CD4-positive, alpha-beta T cell treated with Interleukin-2 at 100 ng/mL for 4 hours (primary cell): ENCODE measurements at regions not wholly inside any gene's neighbourhood (a gene's known extent, or its start where the extent isn't known, plus 50 kb on each side); places are given as distances from the start of the nearest gene placed in this dataset.

Source experiments
- DNase-seq: peaks from one replicate; pipeline ENCODE4 v3.0.0-alpha.2; 2020; ENCODE audit warnings: low spot score

DNA sequence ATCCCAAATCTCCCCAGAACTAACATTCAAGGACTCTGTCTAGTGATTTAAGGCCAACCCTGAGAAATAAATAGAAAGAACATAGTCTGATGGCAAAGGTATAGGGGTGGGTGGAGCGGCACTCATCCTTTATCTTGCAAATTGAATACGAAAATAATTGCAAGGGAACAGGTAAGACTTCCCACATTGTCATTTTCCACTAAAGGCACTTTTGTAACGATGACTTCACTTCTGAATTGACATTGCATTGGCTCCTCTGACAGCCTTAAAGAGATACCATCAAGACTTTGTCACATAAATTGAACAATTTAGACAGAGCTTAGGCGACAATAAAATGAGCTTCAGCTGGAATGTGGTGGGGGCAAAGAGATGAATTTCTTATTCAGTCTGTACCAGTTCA, 75.3 kb upstream of the PLCL2 start:
- DNase-seq: no peak

DNA sequence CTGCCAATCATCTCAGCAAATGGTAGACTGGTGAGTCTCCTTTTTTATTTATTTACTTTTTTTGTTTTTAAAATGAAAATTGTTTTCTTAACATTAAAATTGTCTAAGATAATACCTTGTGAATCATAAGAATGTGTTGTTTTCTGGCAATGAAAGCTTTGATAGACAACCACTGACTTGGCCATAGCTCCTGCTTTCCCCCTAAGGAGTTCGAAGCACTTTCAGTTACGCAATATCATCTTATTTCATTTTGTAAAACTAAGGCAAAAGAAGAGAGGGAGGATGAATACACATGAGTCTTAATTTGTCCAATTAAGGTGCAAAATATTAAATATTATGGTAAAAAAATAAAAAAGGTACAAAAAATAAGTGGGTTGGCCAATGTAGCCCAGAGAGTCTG, 74.8 kb upstream of the PLCL2 start:
- no peak for DNase-seq

DNA sequence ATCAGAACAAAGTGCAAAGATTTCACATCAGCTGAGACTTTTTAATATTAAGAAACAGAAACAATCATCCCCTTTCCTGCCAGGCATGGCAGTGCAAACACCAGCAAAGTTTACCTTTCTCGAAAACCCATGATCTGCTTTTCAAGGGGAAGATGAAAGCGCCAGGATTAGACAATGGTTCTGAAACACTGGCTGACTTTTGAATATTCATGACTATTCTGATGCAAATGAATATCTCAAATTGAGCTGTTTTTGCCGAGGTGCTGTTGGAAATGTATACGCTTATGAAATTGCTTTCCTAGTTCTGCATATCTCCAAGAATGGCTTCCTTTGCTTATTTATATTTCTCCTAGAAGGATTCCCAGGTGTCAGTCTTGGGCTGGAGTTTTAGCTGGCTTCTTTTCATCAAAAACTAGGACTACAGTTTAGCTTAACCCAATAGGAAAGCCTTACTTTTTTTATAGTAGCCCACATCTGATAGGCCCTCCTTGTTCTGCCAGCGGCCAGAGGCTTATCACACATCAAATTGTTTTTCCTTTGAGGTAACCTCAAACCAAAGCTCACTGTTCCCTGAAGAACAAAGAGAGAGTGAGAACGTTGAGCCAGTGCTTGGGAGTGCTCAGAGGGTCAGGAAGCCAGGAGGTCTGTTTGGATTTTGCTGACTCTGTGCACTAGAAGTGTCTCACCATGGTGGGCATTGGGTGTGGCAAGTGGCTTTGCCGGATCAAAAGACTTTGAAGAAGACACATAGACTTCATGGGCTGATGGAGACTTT, 74.0 kb upstream of the PLCL2 start:
- no peak for DNase-seq

DNA sequence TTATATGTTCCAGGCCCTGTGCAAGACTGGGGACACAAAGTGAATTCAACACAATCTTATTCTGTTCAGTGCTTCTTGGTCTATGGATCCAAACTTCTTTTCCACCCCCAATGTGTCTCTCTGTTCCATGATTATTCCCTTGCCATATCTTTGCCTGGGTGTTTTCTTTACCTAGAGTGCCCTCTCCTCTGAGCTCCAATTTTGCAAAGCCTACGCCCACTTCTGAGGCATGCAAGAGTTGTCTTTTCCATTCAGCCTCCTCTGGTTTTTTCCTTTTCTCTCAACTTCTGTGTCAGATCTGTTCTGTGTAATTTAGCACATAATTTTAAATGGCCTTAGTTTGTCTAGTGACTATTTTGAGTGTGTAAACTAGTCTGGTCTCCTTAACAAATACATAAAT, 72.8 kb upstream of the PLCL2 start:
- DNase-seq: no peak

DNA sequence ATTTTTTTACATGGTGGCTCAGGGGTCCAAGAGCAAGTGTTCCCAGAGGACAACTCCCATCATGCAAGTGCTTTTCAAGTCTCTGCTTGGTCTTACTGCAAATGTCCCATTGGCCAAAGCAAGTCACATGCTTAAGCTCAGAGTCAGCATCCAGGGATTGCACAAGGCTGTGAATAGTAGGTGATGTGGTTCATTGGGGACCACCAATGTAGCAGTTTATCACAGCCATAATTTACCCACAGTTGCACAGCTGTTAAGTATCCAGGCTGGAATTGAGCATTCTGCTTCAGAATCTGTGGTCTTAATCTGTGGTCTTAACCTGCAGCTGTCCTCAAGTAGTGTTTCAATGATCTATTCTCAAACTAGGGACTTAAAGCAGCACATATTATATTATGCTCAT, 71.4 kb upstream of the PLCL2 start:
- DNase-seq: no peak

DNA sequence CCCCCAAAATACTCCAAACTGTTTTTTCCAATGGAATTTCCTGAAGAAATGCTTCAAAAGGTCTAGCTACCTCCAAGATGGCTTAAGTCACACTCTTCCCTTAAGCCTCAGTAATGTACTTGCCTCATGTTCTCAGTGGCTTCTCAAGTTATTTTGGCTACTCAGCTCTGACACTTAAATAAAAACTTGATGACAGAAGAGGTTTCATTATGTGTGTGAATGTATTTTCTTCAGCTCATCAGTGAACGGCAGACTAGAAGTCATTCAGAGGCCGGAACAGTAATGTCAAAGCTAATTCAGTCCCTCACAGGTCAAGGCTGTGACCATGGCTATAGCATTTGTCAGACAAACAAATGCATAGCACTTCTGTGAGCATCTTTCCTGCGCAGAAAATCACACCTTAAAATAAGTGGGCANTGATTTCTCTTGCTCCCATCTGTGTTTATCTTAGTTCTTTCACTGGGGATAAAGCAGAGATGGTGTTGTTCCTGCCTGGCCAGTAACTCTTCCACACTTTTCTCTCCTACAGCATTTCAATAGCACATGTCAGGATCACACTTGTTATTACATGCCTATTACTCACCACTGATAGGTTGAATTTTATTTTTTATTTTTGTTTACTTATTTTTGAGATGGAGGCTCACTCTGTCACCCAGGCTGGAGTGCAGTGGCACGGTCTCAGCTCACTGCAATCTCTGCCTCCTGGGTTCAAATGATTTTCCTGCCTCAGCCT, 68.5 kb upstream of the PLCL2 start:
- DNase-seq: no peak

DNA sequence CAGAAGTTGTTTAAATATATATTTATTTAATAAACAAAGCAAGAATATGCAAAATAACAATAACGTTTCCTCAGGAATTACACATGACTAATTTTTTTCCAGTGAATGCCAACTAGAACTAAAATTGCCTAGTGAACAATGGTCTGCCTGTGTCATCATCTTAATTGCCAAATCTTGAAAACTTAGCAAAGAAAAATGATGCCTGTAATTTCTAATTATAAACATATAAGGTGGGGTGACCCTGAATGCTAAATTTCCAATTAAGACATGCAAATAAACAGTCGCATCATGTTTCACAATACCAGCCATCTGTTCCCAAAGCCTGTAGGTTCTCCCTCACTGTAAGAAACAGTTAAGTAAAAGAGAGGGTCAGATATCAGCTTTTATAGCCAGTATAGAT, 67.6 kb upstream of the PLCL2 start:
- no peak for DNase-seq

DNA sequence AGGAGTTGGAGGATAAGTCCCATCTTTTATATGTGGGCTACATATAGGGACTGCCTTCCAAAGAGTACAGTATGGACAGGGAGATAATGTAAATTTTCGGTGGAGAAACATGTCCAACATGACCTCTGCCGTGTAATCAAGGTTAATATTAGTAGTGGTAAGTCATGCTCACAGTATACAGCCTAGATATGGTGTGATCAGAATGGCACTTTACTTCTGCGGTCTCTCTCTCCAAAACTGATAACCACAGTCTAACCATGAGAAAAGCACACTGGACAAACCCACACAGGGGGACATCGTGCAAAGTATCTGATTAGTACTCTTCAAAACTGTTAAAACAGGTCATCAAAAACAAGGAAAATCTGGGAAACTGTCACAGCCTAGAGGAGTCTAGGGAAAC, 66.6 kb upstream of the PLCL2 start:
- no peak for DNase-seq

DNA sequence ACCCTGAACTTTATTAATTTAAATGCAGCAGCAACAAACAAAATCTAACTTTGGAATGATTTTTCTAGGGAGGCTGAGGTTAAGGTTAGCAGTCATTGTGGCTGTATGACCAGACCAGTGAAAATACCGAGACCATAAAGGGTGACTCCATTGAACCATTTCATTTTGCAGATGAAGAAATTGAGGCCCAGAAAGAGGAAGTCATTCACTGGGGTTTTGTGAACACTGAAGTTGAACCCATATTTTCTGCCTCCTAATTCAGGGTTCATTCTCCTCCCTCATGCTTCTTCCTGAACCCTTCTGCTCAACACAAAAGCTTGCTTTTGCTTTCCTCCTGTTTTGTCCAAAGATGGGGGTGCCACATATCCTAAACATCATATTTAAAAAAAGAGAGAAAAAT, 65.8 kb upstream of the PLCL2 start:
- no peak for DNase-seq

DNA sequence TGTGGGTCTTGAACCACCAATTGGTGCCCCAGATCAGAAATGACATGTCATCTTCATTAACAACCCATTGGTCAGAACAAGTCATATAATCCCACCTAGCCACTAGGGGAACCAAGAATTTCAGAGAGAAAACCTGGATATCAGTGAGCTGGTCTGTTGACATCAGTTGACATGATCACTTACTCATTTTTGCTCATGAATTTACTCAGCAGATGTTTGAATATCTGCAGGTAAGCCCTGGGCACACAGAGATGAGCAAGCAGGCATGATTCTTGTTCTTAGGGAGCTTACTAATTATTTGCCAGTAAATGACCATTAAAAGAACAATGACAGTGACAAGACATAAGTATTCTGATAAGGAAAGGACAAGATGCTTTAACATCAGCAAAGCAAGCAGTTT, 64.3 kb upstream of the PLCL2 start:
- DNase-seq: no peak

DNA sequence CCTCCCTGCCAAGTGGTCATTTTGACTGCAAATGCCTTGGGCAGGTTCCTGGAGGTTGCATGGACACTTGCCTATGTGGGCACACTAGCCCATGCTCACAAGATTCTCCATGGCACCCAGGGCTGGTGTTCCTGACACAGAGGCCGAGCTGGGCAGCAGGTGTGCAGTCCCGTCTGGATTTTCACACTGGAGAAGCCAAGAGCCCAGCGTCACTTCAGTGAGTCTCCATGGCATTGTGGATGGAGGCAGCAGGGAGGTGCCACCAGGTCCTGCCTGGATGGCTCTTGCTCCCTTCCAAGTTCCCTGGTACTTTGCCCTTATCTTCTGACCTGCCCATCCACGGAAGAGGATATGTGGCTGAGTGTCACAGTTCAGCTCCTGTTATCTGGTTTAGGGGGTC, 63.7 kb upstream of the PLCL2 start:
- DNase-seq: no peak

DNA sequence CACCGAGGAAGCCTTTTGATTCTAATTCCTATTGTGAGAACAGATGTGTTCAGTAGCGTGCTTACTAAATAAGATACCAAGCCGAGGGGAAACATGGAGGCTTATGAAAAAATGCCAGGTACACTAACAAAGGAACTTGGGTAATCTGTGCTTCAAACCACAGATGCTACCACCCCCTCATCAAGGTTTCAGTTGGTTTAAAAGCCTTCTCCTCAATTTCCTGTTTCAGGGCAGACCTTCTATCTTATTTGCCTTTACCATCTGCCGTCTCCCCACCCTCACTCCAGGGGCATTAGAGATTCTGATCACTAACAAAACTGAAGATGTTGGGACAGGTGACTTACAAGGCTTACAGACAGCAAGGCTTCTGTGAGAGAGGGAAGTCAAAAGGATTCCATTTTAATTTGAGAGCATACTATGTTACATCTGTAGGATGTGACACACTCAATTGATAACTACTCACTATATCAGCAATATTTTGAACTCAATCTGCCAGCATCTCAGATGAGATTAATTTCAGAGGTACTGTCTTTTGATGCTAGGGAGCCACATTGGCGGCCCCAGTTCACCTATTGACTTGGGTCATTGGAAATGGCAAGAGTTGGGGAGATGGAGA, 60.6 kb upstream of the PLCL2 start:
- peak; percentile 34 for DNase-seq

DNA sequence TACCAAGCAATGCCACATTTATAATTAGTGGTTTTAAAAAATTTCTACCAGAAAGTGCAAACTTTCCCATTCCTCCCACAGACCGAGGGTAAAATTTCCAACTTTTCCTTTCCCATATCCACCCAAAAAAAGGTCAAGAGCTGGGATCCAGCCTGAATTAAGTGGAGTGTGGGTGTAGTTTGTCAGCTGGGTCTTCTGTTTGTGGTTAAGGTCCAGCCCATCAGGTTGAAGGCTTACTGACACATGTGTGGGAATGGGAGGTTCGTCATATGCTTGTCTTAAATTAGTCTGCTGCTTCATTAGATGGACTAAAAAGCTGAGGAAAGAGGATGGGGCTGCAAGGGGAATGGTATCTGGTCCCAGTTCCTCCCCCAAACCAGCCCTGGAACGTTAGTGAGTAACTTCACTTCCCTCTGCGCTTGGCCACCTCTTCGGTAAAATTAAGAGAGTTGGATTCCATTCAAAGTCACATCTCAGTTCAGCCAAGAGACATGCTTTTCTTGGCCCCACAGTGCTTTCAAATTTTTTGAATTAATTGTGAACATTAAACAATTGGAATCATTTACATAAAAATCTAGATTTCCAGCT, 59.0 kb upstream of the PLCL2 start:
- DNase-seq: no peak

DNA sequence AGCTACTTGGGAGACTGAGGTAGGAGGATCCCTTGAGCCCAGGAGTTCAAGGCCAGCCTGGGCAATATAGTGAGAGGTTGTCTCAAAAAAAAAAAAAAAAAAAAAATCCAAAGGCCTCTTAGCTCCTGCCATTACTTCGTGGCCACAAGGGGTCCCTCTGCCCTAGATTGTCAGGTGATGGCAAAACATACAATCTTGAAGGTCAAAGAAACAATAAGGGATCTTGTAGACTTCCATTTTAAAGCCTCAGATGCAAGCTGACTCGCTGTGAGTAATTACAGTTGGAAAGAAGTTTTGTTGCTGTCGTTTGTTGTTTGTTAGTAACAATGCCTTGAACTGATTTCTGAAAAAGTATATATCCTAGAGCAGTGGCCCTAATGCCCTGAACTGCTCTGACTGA, 55.9 kb upstream of the PLCL2 start:
- peak; percentile 79 for DNase-seq

DNA sequence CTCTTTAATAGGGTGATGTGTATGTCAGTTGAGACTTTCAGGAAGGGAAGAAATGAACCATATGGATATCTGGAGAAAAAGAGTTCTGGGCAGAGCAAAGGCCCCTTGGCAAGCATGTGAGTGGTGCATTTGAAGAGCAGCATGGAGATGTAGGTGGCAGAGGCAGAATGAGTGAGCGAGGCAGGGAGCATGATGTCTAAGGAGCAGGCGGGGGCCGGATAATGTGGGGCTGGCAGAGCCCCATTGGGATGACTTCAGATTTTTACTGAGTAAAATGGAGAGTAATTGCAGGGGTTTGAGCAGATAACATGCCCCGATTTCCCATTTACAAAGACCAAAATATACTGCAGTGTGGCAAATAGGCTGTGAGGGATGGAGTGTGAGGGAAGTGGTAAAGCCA, 52.9 kb upstream of the PLCL2 start:
- DNase-seq: no peak

DNA sequence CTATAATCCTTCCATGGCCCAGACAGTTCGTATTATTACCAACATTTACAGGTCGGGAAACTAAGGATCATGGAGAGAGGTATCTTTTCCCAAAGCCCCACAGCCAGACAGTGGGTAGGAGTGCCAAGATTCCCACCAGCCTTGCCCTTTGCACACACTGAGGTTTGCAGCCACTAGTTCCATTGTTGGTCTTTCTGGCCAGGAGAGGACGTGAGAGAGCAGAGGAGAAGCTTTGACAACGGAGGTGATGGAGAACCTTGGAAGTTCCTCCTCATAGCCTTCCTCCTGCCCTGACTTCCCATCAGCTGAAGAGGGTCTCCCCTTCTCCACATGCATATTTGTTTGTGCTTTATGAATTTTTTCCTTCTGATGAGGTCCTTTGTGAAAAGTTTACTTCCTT, 50.5 kb upstream of the PLCL2 start:
- DNase-seq: no peak

DNA sequence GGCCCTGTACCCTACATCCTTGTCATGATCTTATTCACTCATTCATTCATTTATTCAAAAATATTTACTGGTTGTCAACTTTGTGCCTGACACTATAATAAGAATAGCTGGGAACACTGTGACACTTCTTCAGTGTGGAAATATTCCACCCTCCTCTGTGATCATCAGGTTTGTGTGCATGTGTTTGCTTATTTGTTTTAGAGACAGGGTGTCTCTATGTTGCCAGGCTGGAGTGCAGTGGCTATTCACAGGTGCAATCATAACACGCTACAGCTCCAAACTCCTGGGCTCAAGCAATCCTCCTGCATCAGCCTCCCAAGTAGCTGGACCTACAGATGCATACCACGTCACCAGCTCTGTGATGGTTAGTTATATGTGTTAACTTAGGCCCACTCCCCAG, 50.0 kb upstream of the PLCL2 start:
- DNase-seq: no peak
